ENCODE measurements at regions not wholly inside any gene's neighbourhood (a gene's known extent, or its start where the extent isn't known, plus 50 kb on each side); places are given as distances from the start of the nearest gene placed in this dataset.

DNA sequence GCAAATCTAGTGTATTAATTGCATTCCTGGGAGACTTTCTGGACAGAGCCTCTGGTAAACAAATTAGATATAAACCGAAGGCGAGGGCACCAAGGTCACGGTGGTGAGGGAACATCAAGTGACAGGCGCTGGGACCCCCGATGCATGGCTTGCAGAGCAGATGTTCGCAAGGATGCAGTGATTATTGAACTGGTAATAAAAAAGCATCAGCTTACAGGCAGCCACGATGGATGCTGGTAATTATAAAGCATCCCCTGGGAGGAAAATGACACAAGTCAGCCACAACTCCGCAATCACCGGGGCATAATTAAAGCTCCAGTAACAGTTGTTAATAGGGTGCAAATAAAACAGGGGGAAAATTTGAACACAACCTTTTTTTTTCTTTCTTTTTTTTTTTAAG, 231.1 kb upstream of the DPH6 start:
- DNase-seq (ENCODE audit: low spot score) (no peak), FAIRE-seq (no peak), ATAC-seq (no peak)
- CTCF ChIA-PET (ENCODE audit: low intra/inter-chr PET ratio, low total read pairs): no interaction called here
- BruUV-seq (replicated peaks): no TSS peak
- Histone ChIP-seq H3K27ac (ENCODE audit: extremely low read length, insufficient read depth, low read length) (no peak overlapping the region), H2AFZ (ENCODE audit: low read length) (no peak overlapping the region), H3K4me3 (replicated peaks in 1 of 3; ENCODE audit: insufficient read depth in 1 of 3, low read depth in 2 of 3, low read length in 3 of 3) (no peak overlapping the region), H3K27me3 (ENCODE audit: control insufficient read depth in 1 of 2, insufficient read depth in 2 of 2, low read length in 2 of 2) (no peaks in the 10 kb centered on the region), H3K4me1 (ENCODE audit: insufficient read depth, low read length) (no peaks in the 10 kb centered on the region), H4K20me1 (ENCODE audit: insufficient read depth, low read length) (no peaks in the 10 kb centered on the region), H3K4me2 (ENCODE audit: low read depth, low read length) (no peak overlapping the region), H3K9ac (ENCODE audit: insufficient read depth, low read depth, low read length) (no peak overlapping the region), H3K9me3 (ENCODE audit: low read length) (no peaks in the 10 kb centered on the region), H3K36me3 (replicated peaks in 1 of 2; ENCODE audit: control insufficient read depth in 1 of 2, insufficient read depth in 2 of 2, low read length in 2 of 2) (no peaks in the 10 kb centered on the region), H3K79me2 (ENCODE audit: insufficient read depth, low read length) (no peaks in the 10 kb centered on the region)
- WGBS (ENCODE audit: low lambda C conversion rate): 21% methylated on average over 9 of the region's 9 CpGs
- in situ Hi-C loops (cut with HindIII; ENCODE audit: extremely low pct_ligation_motif_present, low pct_unique_long_range_greater_than_20kb) (no loop called here), intact Hi-C loops (cut with micrococcal nuclease; ENCODE audit: unreplicated experiment) (no loop called here)
- TF ChIP-seq ZNF629 (CRISPR knock-in tag; conservative IDR thresholded peaks at IDR 0.05) (no peak), THAP11 (CRISPR knock-in tag; IDR thresholded peaks at IDR 0.05) (no peak), ZNF292 (CRISPR knock-in tag; IDR thresholded peaks at IDR 0.05; ENCODE audit: borderline replicate concordance, low read depth) (no peak), SOX6 (IDR thresholded peaks at IDR 0.05) (no peak), SOX6 (CRISPR knock-in tag; IDR thresholded peaks at IDR 0.05) (no peak), BATF2 (CRISPR knock-in tag; IDR thresholded peaks at IDR 0.05) (no peak), KAT8 (CRISPR knock-in tag; IDR thresholded peaks at IDR 0.05) (no peak), U2AF1 (optimal IDR thresholded peaks at IDR 0.05; ENCODE audit: low read depth, low read length) (no peak), ZFP36L1 (CRISPR knock-in tag; IDR thresholded peaks at IDR 0.05) (no peak), PHF8 (CRISPR knock-in tag; IDR thresholded peaks at IDR 0.05) (no peak)
- POLR2A ChIA-PET: no interaction called here

DNA sequence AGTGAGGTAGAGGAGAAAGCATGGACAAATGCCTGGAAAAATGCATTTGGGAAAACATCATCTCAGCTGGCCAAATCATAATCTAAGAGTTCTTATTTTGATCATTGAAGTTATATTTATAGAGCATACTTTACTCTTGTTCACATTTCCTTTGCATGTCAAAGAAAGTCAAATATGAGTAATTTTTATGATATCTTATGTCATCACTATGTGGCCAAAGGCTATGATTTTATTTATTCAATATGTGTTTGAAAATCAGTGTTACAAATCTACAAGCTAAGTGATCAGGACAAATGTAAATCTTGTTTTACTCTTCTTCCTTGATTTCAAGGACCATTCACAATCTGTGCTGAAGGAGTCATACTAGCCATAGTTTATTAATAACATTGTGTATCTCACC, 237.2 kb upstream of the DPH6 start:
- BruUV-seq (replicated peaks): no TSS peak
- H3K4me1 ChIP-seq (ENCODE audit: insufficient read depth, low read length): no peaks in the 10 kb centered on the region
- intact Hi-C loops (cut with micrococcal nuclease; ENCODE audit: unreplicated experiment) (no loop called here), in situ Hi-C loops (cut with HindIII; ENCODE audit: extremely low pct_ligation_motif_present, low pct_unique_long_range_greater_than_20kb) (no loop called here)
- no peak overlapping the region for H3K4me2 ChIP-seq (ENCODE audit: low read depth, low read length)
- ChIA-PET POLR2A (no interaction called here), CTCF (ENCODE audit: low intra/inter-chr PET ratio, low total read pairs) (no interaction called here)
- no peak for ATAC-seq
- H2AFZ ChIP-seq (ENCODE audit: low read length): no peak overlapping the region
- FAIRE-seq: no peak
- no peak overlapping the region for H3K4me3 ChIP-seq (replicated peaks in 1 of 3; ENCODE audit: insufficient read depth in 1 of 3, low read depth in 2 of 3, low read length in 3 of 3)
- no peak for DNase-seq (ENCODE audit: low spot score)
- no peaks in the 10 kb centered on the region for H4K20me1 ChIP-seq (ENCODE audit: insufficient read depth, low read length)
- no peaks in the 10 kb centered on the region for H3K9me3 ChIP-seq (ENCODE audit: low read length)
- no peak overlapping the region for H3K9ac ChIP-seq (ENCODE audit: insufficient read depth, low read depth, low read length)
- no peaks in the 10 kb centered on the region for H3K36me3 ChIP-seq (replicated peaks in 1 of 2; ENCODE audit: control insufficient read depth in 1 of 2, insufficient read depth in 2 of 2, low read length in 2 of 2)
- H3K79me2 ChIP-seq (ENCODE audit: insufficient read depth, low read length): no peaks in the 10 kb centered on the region
- H3K27me3 ChIP-seq (ENCODE audit: control insufficient read depth in 1 of 2, insufficient read depth in 2 of 2, low read length in 2 of 2): no peaks in the 10 kb centered on the region
- H3K27ac ChIP-seq (ENCODE audit: extremely low read length, insufficient read depth, low read length): no peak overlapping the region
- no peak for TF ChIP-seq DZIP1 (CRISPR knock-in tag; IDR thresholded peaks at IDR 0.05)
- TF ChIP-seq, protein P1, sequence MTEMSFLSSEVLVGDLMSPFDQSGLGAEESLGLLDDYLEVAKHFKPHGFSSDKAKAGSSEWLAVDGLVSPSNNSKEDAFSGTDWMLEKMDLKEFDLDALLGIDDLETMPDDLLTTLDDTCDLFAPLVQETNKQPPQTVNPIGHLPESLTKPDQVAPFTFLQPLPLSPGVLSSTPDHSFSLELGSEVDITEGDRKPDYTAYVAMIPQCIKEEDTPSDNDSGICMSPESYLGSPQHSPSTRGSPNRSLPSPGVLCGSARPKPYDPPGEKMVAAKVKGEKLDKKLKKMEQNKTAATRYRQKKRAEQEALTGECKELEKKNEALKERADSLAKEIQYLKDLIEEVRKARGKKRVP (CRISPR knock-in tag; IDR thresholded peaks at IDR 0.05): no peak
- no peak for TF ChIP-seq NRL (CRISPR knock-in tag; IDR thresholded peaks at IDR 0.05; ENCODE audit: borderline replicate concordance)
- no peak for TF ChIP-seq ZNF713 (CRISPR knock-in tag; IDR thresholded peaks at IDR 0.05)
- TF ChIP-seq ZNF432 (CRISPR knock-in tag; IDR thresholded peaks at IDR 0.05; ENCODE audit: borderline replicate concordance): no peak
- no peak for TF ChIP-seq ZNF546 (CRISPR knock-in tag; conservative IDR thresholded peaks at IDR 0.05)
- no peak for TF ChIP-seq CREB1 (IDR thresholded peaks at IDR 0.05)
- TF ChIP-seq CREB1 (CRISPR knock-in tag; IDR thresholded peaks at IDR 0.05): no peak
- no peak for TF ChIP-seq SETDB1 (CRISPR knock-in tag; IDR thresholded peaks at IDR 0.05; ENCODE audit: borderline replicate concordance)

Data from HepG2 (cell line).